GM12865 (cell line): ENCODE measurements at regions not wholly inside any gene's neighbourhood (a gene's known extent, or its start where the extent isn't known, plus 50 kb on each side); places are given as distances from the start of the nearest gene placed in this dataset.
A peak's percentile ranks its signal among the peaks of the same experiment; 100 is the strongest.

Source experiments
- DNase-seq: peaks from one replicate; pipeline ENCODE4 v3.0.0; 2010; ENCODE audit warnings: low read depth
- H3K4me3 ChIP-seq: 2 replicates; pipeline ENCODE4 v1.5.1; 2011; ENCODE audit warnings: mild to moderate bottlenecking, low read depth, low read length, control low read depth
- TF ChIP-seq, protein P1 (sequence below): IDR thresholded peaks from 2 replicates; pipeline ENCODE4 v1.5.1; 2011; ENCODE audit warnings: low read length, control low read depth, low read depth, inconsistent platforms; ENCODE audit not compliant: insufficient read depth; ENCODE audit errors: missing control alignments

DNA sequence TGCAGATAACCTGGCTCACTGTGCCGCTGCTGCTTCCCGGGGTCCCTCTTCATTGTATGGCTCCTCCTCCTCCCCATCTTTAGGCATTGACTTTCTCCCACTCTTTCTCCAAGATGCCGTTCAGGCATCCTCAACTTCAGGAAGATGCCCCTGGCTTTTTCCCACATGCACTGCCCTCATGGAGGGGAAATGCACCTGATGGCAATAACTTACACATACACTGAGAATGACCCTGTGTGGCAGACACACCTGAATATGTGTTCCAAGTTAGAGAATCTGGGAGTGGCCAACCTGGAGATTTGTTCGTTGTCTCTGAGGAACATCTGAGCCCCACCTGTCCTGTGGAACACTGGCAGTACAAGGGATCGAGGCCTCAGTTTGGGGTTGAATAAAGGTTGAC is 273.9 kb upstream of the CHD6 start:
- H3K4me3 ChIP-seq: no peak overlapping the region
- no peak for DNase-seq
- TF ChIP-seq, protein P1, sequence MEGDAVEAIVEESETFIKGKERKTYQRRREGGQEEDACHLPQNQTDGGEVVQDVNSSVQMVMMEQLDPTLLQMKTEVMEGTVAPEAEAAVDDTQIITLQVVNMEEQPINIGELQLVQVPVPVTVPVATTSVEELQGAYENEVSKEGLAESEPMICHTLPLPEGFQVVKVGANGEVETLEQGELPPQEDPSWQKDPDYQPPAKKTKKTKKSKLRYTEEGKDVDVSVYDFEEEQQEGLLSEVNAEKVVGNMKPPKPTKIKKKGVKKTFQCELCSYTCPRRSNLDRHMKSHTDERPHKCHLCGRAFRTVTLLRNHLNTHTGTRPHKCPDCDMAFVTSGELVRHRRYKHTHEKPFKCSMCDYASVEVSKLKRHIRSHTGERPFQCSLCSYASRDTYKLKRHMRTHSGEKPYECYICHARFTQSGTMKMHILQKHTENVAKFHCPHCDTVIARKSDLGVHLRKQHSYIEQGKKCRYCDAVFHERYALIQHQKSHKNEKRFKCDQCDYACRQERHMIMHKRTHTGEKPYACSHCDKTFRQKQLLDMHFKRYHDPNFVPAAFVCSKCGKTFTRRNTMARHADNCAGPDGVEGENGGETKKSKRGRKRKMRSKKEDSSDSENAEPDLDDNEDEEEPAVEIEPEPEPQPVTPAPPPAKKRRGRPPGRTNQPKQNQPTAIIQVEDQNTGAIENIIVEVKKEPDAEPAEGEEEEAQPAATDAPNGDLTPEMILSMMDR: no peak

DNA sequence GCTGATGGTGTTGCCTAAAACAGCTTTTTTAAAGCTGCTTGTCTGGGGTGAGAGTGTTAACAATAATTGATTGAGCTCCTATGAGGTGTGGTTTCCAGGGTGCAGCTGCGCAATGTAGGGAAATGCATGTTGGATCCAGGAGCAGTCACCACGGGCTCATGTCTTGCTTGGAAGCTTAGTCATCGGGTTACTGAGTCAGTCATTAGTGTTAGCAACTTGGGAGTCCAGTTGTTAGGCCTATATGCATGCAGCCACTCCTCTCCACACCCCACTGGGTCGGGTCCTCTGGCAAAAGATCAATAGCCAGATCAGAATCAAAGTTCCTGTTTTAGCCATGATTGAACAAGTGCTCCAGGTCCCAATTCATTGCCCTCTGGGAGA is 271.7 kb upstream of the CHD6 start:
- TF ChIP-seq, protein P1: no peak
- DNase-seq: no peak
- H3K4me3 ChIP-seq: no peak overlapping the region

DNA sequence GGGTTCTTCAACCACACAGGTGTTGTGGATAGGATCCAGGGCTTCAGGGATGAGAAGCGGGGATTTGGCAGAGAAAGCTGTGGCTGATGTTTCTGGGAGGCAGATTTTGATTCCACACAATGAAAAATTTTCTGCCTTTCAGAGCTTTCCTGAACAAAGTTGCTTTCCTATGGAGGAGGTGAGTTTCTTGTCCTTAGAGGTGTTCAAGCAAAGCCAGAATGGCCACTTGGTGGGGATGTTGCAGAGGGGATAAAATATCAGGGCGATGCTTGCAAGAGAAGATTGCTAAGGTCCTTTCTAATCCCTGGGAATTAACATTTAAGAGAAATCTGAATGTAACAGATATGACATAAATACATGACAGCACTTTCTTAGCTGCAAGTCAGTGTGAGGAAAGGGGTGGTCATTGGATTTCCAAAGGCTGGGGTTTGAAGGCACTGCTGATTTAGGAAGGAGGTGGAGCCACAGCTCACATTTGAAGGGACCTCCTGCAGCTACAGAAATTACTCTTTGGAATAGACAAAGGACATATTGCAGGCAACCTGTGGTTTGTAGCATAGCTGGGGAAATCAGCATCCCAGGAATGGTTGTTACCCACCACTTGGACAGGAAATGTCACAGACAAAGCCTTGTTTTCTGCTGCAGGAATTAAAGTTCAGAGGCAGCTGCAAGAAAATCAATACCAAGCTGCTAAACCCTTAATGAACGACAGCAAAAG is 271.1 kb upstream of the CHD6 start:
- peak; percentile 15 for DNase-seq
- no peak overlapping the region for H3K4me3 ChIP-seq
- TF ChIP-seq, protein P1: no peak

DNA sequence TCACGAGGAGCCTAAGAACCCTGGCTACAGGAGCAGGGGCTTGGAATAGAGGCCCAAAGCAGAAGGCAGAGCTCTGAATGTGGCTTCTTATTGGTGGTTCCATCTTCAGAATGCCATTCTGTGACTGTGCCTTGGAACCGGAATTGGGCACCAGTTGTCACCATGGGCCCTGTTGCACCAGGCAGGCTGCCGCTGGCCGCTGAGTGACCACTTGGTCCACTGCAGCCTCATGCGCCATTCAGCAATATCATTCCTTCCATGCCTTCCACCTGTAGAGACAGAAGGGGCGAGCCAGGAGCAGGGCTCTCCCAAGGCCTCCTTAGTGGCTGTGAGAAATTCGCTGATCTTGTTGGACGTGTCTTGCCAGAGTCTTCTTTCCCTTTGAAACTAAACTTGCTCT is 270.3 kb upstream of the CHD6 start:
- DNase-seq: no peak
- TF ChIP-seq, protein P1: no peak
- no peak overlapping the region for H3K4me3 ChIP-seq

DNA sequence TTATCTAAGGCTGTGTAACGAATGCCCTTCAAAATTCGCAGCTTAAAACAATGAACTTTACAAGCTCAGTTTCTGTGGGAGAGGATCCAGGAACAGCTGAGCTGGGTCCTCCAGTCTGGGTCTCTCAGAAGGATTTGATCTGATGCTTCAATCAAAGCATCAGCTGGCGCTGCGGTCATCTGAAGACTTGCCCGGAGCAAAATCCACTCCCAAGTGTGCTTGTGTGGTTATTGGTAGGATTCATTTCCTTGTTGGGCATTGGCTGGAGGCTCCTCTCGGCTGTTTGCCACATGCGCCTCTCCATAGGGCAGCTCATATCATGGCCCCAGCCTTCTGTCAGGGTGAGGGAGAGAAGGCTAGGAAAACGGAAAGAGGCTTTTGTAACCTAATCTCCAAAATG is 269.3 kb upstream of the CHD6 start:
- TF ChIP-seq, protein P1: no peak
- H3K4me3 ChIP-seq: no peak overlapping the region
- no peak for DNase-seq

DNA sequence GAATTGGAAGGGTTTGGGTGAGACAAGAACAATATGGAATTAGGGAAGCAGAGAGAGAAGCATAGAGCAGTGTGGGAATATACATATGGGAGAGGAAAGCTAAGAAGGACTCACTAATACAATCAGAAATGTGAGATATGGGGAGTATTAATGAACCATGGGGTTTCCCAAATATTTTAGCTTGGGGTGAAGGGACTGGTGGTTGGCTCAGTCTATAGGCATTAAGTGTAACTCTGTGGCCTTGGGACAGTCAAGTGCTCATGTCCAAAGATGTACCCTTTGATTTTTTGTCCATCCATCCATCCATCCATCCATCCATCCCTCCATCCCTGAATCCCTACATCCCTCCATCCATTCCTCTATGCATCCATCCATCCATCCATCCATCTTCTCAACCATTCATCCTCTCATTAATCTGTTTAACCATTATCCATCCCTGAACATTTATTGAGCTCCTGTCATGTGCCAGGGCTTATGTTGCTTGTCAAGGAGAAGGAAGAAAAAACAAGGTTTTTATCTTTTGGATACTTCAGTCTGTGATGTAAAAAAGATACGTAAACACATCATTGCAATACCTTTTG is 263.4 kb upstream of the CHD6 start:
- no peak overlapping the region for H3K4me3 ChIP-seq
- no peak for DNase-seq
- TF ChIP-seq, protein P1: no peak

DNA sequence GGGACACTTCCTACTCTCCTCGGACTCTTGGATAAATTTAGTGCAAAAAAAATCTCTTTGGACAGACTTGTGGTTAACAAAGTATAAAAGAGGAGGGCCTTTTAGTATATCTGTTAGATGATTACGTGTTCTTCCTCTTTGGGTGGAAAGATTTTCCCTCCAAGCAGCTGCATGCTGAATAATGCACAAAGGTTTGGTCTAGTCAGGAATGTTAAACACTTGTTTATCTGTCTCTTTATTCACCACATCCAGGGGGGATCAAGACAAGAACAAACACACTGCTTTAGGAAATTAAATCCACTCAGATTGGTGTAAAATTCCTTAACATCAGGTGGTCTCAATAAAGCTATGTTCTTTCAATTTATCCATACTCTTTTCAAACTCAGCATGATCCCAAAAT is 260.9 kb upstream of the CHD6 start:
- H3K4me3 ChIP-seq: no peak overlapping the region
- TF ChIP-seq, protein P1: no peak
- DNase-seq: no peak
